IMR-90 (cell line): ENCODE measurements at regions not wholly inside any gene's neighbourhood (a gene's known extent, or its start where the extent isn't known, plus 50 kb on each side); places are given as distances from the start of the nearest gene placed in this dataset.

Source experiments
- ATAC-seq: fragments of 200-7000 bp; cut with Tn5 transposase; 2 replicates; pipeline ENCODE4 v1.9.1; 2020; ENCODE audit warnings: low read depth, mild to moderate bottlenecking, moderate library complexity
- BruUV-seq: library from RNA; stranded (reverse); fragments of 400-500 nt; replicated peaks from 2 replicates; lab custom pipeline; 2021; lab: Mats Ljungman, UMichigan
- CTCF ChIA-PET: fragments of 300-600 bp; formaldehyde crosslinking; extraction: SDS; loops from one replicate; lab custom pipeline; 2021; ENCODE audit warnings: antibody characterized with exemption; lab: Yijun Ruan, JAX
- POLR2A ChIA-PET: fragments of 300-600 bp; sonication (Branson Sonifier 250); formaldehyde crosslinking; loops from one replicate; lab custom pipeline; 2022; ENCODE audit warnings: antibody characterized with exemption; ENCODE audit not compliant: unreplicated experiment; lab: Charles Lee
- DNase-seq: peaks from one replicate; pipeline ENCODE4 v3.0.0; 2013
- H2AFZ ChIP-seq: replicated peaks from 2 replicates; pipeline ENCODE3; 2013; ENCODE audit warnings: low read length, mild to moderate bottlenecking; ENCODE audit not compliant: poor library complexity
- H2AK5ac ChIP-seq: 2 replicates; pipeline ENCODE4 v1.6.1; 2013; ENCODE audit warnings: low read depth, low read length, inconsistent platforms
- H2AK9ac ChIP-seq: replicated peaks from 2 replicates; pipeline ENCODE3; 2013; ENCODE audit warnings: mild to moderate bottlenecking, low read depth, low read length, moderate library complexity; ENCODE audit not compliant: poor library complexity
- H2BK120ac ChIP-seq: 2 replicates; pipeline ENCODE4 v1.6.1; 2013; ENCODE audit warnings: low read depth, low read length, inconsistent platforms
- H2BK15ac ChIP-seq: 3 replicates; pipeline ENCODE4 v1.6.1; 2013; ENCODE audit warnings: low read depth, low read length, inconsistent platforms
- H2BK20ac ChIP-seq: 2 replicates; pipeline ENCODE4 v1.6.1; 2013; ENCODE audit warnings: low read depth, mild to moderate bottlenecking, inconsistent platforms, low read length, moderate library complexity
- H2BK5ac ChIP-seq: 2 replicates; pipeline ENCODE4 v1.6.1; 2013; ENCODE audit warnings: mild to moderate bottlenecking, low read depth, low read length, inconsistent platforms; ENCODE audit not compliant: poor library complexity, severe bottlenecking
- H3K14ac ChIP-seq: replicated peaks from 2 replicates; pipeline ENCODE4 v1.6.1; 2013; ENCODE audit warnings: low read depth, low read length, inconsistent platforms
- H3K18ac ChIP-seq: 2 replicates; pipeline ENCODE4 v1.6.1; 2013; ENCODE audit warnings: low read depth, low read length, control low read depth
- H3K23ac ChIP-seq: 2 replicates; pipeline ENCODE4 v1.6.1; 2013; ENCODE audit warnings: low read depth, low read length, inconsistent platforms
- H3K27ac ChIP-seq: 2 replicates; pipeline ENCODE4 v1.5.1; 2013; ENCODE audit warnings: mild to moderate bottlenecking, control low read depth, low read length; ENCODE audit not compliant: insufficient read depth
- H3K27me3 ChIP-seq: 2 replicates; pipeline ENCODE4 v1.6.1; 2013; ENCODE audit warnings: low read length; ENCODE audit not compliant: control insufficient read depth, insufficient read depth
- H3K36me3 ChIP-seq: 2 replicates; pipeline ENCODE4 v1.6.1; 2013; ENCODE audit warnings: low read length, mixed read lengths; ENCODE audit not compliant: control insufficient read depth, insufficient read depth
- H3K4ac ChIP-seq: 2 replicates; pipeline ENCODE4 v1.6.1; 2013; ENCODE audit warnings: low read depth, low read length, inconsistent platforms
- H3K4me1 ChIP-seq: 2 replicates; pipeline ENCODE4 v1.6.1; 2013; ENCODE audit warnings: low read length, mixed read lengths; ENCODE audit not compliant: control insufficient read depth, insufficient read depth
- H3K4me2 ChIP-seq: 2 replicates; pipeline ENCODE4 v1.6.1; 2013; ENCODE audit warnings: low read depth, mild to moderate bottlenecking, control low read depth, low read length, moderate library complexity
- H3K4me3 ChIP-seq: 2 replicates; pipeline ENCODE4 v1.5.1; 2013; ENCODE audit warnings: low read depth, mild to moderate bottlenecking, control low read depth, low read length, moderate library complexity; ENCODE audit not compliant: insufficient read depth
- H3K56ac ChIP-seq: 2 replicates; pipeline ENCODE4 v1.6.1; 2013; ENCODE audit warnings: low read length, inconsistent platforms; ENCODE audit not compliant: insufficient read depth; ENCODE audit errors: extremely low read depth
- H3K79me1 ChIP-seq, 2 experiments: 2 replicates each; pipeline ENCODE4 v1.6.1; 2013; ENCODE audit warnings: low read length in 2 of 2, inconsistent platforms in 1 of 2, low read depth in 1 of 2
- H3K9ac ChIP-seq: 2 replicates; pipeline ENCODE4 v1.6.1; 2013; ENCODE audit warnings: low read depth, low read length, control low read depth
- H3K9me1 ChIP-seq: 2 replicates; pipeline ENCODE4 v1.6.1; 2013; ENCODE audit warnings: low read length, inconsistent platforms; ENCODE audit not compliant: insufficient read depth
- H3K9me3 ChIP-seq: 2 replicates; pipeline ENCODE4 v1.6.1; 2013; ENCODE audit warnings: low read length; ENCODE audit not compliant: control insufficient read depth, insufficient read depth
- H4K20me1 ChIP-seq: 2 replicates; pipeline ENCODE4 v1.6.1; 2013; ENCODE audit warnings: low read length, inconsistent platforms; ENCODE audit not compliant: insufficient read depth
- H4K5ac ChIP-seq: 2 replicates; pipeline ENCODE4 v1.6.1; 2013; ENCODE audit warnings: mild to moderate bottlenecking, low read depth, low read length, control low read depth
- H4K8ac ChIP-seq, 2 experiments: 2 replicates each; pipeline ENCODE4 v1.6.1; 2013; ENCODE audit warnings: low read depth in 2 of 2, low read length in 2 of 2, control low read depth in 1 of 2, inconsistent platforms in 1 of 2
- H4K91ac ChIP-seq: 2 replicates; pipeline ENCODE4 v1.6.1; 2013; ENCODE audit warnings: low read depth, low read length, inconsistent platforms; ENCODE audit not compliant: insufficient read depth
- BHLHE40 ChIP-seq: fragments of 150-350 bp; IDR thresholded peaks from 2 replicates; pipeline ENCODE4 v1.6.1; 2016; ENCODE audit warnings: mild to moderate bottlenecking, low read depth, low read length
- CEBPB ChIP-seq: IDR thresholded peaks from 2 replicates; pipeline ENCODE4 v1.6.1; 2012; ENCODE audit warnings: low read depth, low read length, improper control_type of control experiment
- CHD1 ChIP-seq: IDR thresholded peaks from 2 replicates; pipeline ENCODE4 v1.6.1; 2012; ENCODE audit warnings: low read depth, low read length, improper control_type of control experiment
- CTCF ChIP-seq: conservative IDR thresholded peaks from 2 replicates; pipeline ENCODE4 v1.5.1; 2012; ENCODE audit warnings: mild to moderate bottlenecking, low read depth, low read length, improper control_type of control experiment
- ELK1 ChIP-seq: fragments of 150-350 bp; IDR thresholded peaks from 2 replicates; pipeline ENCODE4 v1.6.1; 2016; ENCODE audit warnings: low read depth, mild to moderate bottlenecking, low read length, moderate library complexity, borderline replicate concordance
- FOS ChIP-seq: fragments of 150-350 bp; IDR thresholded peaks from 2 replicates; pipeline ENCODE4 v1.6.1; 2016; ENCODE audit warnings: low read depth, low read length
- MXI1 ChIP-seq: IDR thresholded peaks from 2 replicates; pipeline ENCODE4 v1.6.1; 2012; ENCODE audit warnings: low read depth, mild to moderate bottlenecking, low read length, moderate library complexity, borderline replicate concordance
- NFE2L2 ChIP-seq: fragments of 150-350 bp; IDR thresholded peaks from 2 replicates; pipeline ENCODE4 v1.6.1; 2016; ENCODE audit warnings: low read depth, mild to moderate bottlenecking, low read length
- POLR2A ChIP-seq: IDR thresholded peaks from 2 replicates; pipeline ENCODE4 v1.6.1; 2012; ENCODE audit warnings: mild to moderate bottlenecking, low read depth, low read length
- RCOR1 ChIP-seq: IDR thresholded peaks from 2 replicates; pipeline ENCODE4 v1.6.1; 2012; ENCODE audit warnings: mild to moderate bottlenecking, low read length, improper control_type of control experiment; ENCODE audit not compliant: insufficient replicate concordance
- SMC3 ChIP-seq: fragments of 150-350 bp; IDR thresholded peaks from 2 replicates; pipeline ENCODE4 v1.6.1; 2016; ENCODE audit warnings: low read depth, mild to moderate bottlenecking, antibody characterized with exemption, low read length, moderate library complexity
- USF2 ChIP-seq: fragments of 150-350 bp; IDR thresholded peaks from 2 replicates; pipeline ENCODE4 v1.6.1; 2017; ENCODE audit warnings: mild to moderate bottlenecking, antibody characterized with exemption, low read length, low read depth
- WGBS, 2 experiments: methylation state at CpG; one replicate each; pipeline versions ENCODE4 v1.1.5 to v1.1.7; 2013; ENCODE audit warnings: missing lambda C conversion rate in 2 of 2; ENCODE audit not compliant: insufficient read length in 1 of 2; ENCODE audit errors: extremely low coverage in 2 of 2; 5-methylcytosine and 5-hydroxymethylcytosine counted together
- dilution Hi-C: fragments of 300-500 bp; cut with HindIII; formaldehyde crosslinking; loops from one replicate; pipeline ENCODE4 v1.14.3; 2018; ENCODE audit warnings: low sequenced_read_pairs; ENCODE audit not compliant: unreplicated experiment
- in situ Hi-C: fragments of 300-500 bp; cut with MboI; formaldehyde crosslinking; loops from 3 replicates; pipeline ENCODE4 v1.14.3; 2019; ENCODE audit warnings: low sequenced_read_pairs, inconsistent platforms, mixed read lengths
- intact Hi-C: fragments of 100-400 bp; cut with micrococcal nuclease; formaldehyde crosslinking; loops from 2 replicates; pipeline ENCODE4 v1.10.0; 2022

- Histone ChIP-seq H2AK5ac (no peak overlapping the region), H2BK120ac (no peak overlapping the region), H4K20me1 (no peaks in the 10 kb centered on the region), H3K27me3 (no peaks in the 10 kb centered on the region), H3K4me1 (no peaks in the 10 kb centered on the region), H4K8ac (no peak overlapping the region), H2BK15ac (no peak overlapping the region), H3K27ac (no peak overlapping the region), H4K91ac (no peak overlapping the region), H2AK9ac (no peak overlapping the region), H3K4ac (no peak overlapping the region), H3K79me1 (no peaks in the 10 kb centered on the region), H3K14ac (no peak overlapping the region), H3K18ac (no peak overlapping the region), H3K4me3 (no peak overlapping the region), H3K56ac (no peak overlapping the region), H3K9ac (no peak overlapping the region), H2BK20ac (no peak overlapping the region), H3K9me1 (no peaks in the 10 kb centered on the region), H3K9me3 (no peaks in the 10 kb centered on the region), H2AFZ (no peak overlapping the region), H4K5ac (no peak overlapping the region), H3K4me2 (no peak overlapping the region), H3K23ac (no peak overlapping the region), H2BK5ac (no peak overlapping the region), H3K36me3 (no peaks in the 10 kb centered on the region)
- no peak for TF ChIP-seq CHD1
- TF ChIP-seq CEBPB = no peak
- TF ChIP-seq SMC3 = no peak
- no peak for TF ChIP-seq RCOR1
- no peak for TF ChIP-seq CTCF
- TF ChIP-seq NFE2L2 = no peak
- no peak for TF ChIP-seq ELK1
- TF ChIP-seq POLR2A = no peak
- TF ChIP-seq BHLHE40 = no peak
- no peak for TF ChIP-seq USF2
- TF ChIP-seq FOS = no peak
- no peak for TF ChIP-seq MXI1
- no peak for DNase-seq
- no TSS peak for BruUV-seq
- WGBS, 2 experiments = no CpG with 5 or more reads among the region's 2 CpGs
- intact Hi-C loops (no loop called here), dilution Hi-C loops (no loop called here), in situ Hi-C loops (no loop called here)
- ChIA-PET CTCF (no interaction called here), POLR2A (no interaction called here)
- ATAC-seq = no peak
These were observed 183.7 kb downstream of the CBLN1 start for GRCh38 chr16:49097964-49098363.
